Activated CD4-positive, CD25-positive, alpha-beta regulatory T cell (primary cell): ENCODE measurements at regions not wholly inside any gene's neighbourhood (a gene's known extent, or its start where the extent isn't known, plus 50 kb on each side); places are given as distances from the start of the nearest gene placed in this dataset.
A peak's percentile ranks its signal among the peaks of the same experiment; 100 is the strongest.
"Not testable (repeated sequence)": the region's sequence is repeated elsewhere in the genome, so short reads cannot be mapped to it uniquely, and the experiment has no call there.

Experiments used
- DNase-seq, 4 experiments: peaks; one replicate each; lab custom pipeline; 2025; lab: John Stamatoyannopoulos, UW

DNA sequence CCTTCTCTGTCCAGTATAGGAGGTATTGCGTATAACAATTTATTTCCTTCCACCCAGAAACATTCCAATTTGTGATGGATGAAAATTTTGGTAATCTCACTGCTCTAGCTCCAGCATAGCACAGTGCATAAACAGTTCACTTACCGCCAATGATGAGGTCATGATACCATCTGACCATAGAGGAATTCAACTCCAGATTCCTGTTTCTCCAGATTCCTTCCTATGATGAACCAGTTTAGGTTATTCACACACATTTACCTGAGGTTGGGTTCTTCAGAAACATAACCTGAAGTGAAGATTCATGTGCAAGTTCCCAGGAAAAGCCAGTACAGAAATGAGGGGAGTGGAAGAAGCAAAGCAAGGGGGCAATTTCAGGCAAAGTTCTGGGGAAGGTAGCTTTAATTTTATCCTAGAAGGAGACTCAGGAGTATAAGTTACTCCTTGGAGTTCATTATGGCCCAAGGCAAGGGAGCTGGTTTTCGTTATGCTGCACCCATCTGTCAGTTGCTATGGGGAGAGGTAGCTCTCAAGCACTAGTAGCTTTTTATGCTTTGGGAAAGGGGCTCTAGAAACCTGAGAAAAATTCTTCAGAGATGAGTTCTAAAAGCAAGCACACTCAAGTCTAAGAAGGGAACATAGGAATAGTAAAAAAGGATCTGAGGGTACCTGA lies 121.6 kb downstream of the CASP12 start:
- DNase-seq: no peak

DNA sequence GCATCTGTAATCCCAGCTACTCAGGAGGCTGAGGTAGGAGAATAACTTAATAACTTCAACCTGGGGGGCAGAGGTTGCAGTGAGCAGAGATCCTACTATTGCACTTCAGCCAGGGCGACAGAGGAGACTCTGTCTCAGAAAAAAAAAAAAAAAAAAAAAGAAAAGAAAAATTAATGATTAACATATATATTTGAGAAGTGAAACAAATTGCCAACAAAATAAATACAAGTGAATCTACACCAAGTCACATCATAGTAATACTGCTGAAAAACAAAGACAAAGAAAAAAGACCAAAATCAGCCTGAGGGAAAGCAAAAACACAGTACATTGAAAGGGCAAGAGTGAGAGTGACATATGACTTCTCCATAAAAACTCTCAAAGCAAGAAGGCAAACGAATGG lies 123.7 kb downstream of the CASP12 start:
- no peak for DNase-seq

DNA sequence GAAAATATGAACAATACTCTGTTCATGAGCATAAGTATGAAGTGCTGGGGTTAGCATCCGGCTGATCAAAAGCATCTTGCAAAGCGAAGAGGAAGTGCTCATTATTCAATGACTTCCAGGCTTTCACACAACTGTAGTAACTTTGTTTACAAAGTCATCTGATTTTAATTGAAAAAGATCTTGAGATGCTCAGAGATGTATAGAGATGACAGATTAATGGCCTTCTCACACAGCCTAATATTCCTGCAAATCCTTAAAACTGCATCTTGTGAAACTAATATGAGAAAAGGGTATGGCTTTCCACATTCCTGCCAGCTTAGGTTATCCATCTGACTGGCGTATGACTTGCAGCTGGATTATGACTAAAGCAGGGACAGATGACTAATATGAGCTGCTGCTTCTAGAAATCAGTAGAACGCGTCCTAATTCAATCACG lies 125.4 kb downstream of the CASP12 start:
- DNase-seq: no peak

DNA sequence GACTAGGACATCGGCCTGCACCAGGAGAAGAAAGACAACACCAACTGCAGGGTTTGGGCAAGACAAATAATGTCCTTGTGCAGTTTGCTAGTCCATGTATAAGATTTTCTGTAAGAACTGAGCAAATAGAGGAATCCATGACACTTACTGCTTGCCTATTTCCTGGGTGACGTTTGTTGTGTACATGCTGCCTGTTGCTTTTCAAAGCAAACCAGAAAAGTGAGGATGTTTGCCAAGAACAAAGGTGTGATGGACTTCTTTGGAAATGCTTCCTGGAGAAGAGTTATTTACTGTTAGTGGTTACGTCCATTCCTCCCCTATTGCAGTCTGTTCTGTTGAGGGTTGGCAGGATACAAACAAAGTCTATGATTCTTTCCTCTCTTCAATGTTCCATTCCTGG lies 126.5 kb downstream of the CASP12 start:
- no peak for DNase-seq

DNA sequence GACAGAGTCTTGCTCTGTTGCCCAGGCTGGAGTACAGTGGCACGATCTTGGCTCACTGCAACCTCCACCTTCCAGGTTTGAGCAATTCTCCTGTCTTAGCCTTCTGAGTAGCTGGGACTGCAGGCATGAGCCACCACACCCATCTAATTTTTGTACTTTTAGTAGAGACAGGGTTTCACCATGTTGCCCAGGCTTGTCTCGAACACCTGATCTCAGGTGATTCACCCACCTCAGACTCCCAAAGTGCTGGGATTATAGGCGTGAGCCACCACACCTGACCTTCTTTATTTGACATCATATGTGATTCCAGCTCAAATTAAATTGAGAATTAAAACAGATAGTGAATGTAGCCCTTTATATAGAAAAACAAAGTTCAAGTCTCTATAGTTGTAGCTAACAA lies 127.2 kb downstream of the CASP12 start:
- DNase-seq: not testable (repeated sequence)

DNA sequence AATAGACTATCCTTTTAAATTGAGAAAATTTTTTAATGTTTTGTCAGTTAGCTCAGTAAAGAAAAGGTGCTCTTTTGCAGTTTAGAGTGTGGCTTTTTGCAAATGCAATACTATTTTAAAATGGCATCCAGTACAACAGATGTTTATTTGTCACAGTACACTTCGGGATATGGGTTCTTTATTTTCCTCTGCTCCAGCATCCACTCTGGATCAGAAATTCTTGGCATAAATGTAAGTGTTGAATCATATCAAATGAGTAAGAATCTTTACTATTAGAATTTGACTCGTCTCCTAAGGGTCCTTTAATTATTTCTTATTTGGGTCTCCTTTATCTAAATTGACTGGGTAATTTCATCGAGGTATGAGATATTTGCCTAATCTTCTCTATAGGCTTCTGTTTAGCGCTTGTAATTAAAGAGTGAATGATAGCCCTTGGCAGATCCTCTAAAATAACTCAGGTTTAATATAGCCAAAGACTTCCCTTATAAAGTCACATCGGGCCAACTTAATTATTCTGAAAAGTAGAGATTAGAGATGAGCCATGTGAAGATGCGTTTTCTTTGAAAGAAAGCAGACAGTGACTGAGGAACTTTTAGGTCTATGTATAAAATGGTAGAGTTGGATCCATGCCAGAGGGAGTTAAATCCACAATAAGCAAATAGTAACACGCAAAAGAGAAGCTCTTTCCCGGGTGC lies 132.7 kb downstream of the CASP12 start:
- DNase-seq: no peak

DNA sequence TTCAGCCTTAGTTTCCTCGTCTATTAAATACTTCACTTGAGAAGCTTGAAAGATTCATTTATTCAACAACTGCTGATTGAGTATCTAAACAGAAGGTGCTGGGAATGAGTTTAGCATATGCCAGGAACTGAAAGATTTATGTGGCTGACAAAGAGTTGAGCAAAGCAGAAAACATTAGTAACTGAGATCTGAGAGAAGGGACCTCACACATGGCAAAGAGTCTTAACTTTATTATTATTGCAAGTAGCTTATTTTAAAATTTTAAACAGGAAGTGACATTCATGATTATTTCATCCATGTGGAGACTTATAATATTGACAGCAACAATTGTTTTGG lies 133.6 kb downstream of the CASP12 start:
- DNase-seq: no peak

DNA sequence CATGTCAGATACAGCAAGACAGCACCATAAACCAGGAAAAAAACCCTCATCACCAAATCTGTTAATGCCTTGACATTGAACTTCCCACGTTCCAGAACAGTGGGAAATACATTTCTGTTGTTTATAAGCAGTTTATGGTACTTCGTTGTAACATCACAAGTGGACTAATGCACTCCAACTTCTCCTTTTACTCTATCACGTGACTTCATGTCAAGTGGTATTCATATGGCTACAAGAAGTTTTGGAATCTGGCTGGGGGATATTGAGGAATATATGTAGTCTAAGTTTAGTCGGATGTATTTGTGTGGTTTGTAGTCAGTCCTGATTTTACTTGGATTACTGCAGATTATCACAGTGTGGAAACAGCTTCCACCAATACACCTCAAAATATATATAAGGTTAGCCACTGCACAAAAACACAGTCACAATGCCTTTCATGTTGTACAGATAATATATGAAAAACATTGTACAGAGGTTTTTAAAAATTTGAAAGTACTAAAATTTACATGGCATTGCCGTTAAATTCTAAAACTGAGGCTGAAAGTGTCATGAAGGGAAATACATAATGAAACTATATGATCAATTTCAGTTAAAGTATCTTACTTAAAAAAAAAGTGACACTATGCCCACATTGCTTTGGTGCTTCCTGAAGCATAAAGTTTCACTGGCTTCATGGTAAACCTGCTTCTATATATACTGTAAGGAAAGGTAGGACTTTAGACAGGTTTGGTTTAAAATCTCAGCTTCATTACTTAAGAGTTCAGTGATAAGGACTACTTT lies 134.1 kb downstream of the CASP12 start:
- DNase-seq: no peak

DNA sequence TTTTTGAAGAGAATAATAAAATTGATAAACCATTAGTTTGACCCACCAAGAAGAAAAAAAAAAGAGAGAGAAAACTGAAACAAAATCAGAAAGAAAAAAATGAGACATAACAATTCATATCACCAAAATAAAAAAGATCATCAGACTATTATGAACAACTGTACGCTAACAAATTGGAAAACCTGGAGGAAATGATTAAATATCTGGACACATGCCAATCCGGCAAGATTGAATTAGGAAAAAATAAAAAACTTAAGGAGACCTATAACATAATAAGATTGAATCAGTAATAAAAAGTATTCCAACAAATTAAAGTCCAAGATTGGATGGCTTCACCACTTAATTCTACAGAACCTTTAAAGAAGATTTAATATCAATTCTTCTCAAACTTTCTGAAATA lies 136.7 kb downstream of the CASP12 start:
- no peak for DNase-seq

DNA sequence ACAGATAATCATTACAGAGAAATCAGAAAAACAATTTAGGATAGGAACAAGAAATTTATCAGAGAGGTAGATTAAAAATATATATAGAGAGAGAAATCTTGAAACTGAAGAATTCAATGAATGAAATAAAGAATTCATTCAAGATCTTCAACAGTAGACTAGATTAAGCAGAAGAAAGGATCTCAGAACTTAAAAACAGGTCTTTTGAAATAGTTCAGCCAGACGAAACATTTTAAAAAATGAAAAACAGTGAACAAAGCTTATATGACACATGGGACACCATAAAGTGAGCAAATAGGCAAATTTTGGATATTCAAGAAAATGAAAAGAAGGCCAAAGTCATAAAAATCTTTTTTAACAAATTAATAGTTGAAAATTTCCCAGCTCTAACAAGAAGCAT lies 138.8 kb downstream of the CASP12 start:
- DNase-seq: no peak

DNA sequence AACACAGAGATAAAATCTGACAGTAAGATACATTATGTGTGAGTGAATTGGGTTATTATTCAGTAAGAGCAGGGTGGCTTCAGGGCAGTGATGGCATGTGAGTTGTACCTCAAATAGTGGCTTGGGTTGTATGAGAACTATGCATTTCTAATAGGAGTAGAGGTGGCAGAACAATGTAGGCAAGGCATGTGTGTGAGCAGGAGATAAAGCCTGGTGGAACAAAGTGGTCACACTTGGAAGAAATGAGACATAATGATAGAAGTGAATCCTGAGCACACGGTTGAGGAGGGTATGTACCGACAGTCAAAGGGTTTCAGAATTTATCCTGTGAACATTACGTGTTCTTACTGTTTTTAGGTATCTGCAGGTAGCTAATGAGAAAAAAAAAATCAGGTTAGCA lies 159.3 kb downstream of the CASP12 start:
- no peak for DNase-seq

DNA sequence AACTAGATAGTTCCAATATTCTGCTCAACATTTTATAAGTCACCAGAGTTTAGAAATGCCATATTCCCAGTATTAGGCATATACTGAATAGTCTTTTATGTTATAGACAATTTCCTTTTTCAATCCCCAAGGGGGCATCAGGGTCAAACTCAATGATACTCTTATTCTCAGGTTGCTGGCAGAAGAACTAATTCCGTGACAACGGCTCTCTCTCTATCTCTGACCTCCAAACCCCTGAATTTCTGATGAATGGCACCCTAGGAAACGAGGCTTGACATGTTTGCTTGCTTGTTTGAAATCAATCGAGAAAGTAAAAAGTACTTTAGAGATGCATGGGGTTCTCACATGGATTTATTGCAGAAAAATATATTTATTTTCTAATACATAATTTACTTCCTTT lies 160.1 kb downstream of the CASP12 start:
- no peak for DNase-seq

DNA sequence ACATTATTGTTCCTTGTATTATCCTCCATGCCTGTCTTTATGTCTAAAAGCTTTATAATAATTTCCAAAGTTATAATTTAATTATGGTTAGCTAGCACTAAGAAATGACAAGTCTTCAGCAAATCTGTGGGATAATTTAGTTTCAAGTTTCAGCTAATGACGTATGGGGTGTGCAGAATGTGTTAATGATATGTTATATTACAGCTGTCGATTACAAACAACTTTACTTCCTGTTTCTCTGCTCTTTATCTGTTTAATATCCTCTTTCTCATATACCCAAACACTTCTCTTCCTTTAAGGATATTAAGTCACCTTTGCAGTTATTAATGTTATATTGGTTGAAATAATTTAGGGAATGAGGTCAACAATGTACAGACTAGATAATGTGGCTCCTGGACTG lies 161.8 kb downstream of the CASP12 start:
- no peak for DNase-seq

DNA sequence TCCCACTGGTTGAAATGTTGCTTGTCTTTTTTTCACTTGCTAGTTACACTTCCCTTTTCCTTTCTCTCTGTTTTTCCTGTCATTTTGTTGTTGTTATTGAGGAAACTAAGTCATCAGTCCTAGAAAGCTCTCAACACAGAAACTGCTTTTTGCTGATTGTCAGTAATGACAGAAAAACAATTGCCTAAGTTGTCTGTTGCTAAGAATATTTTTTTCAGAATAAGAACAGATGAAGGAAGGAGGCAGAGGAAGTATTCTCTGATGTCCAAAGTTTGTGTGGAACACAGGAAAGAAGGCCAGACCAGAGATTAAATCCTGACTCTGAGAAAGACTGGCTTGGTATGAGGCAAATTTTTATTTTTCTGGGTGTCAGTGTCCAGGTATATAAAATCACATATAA lies 163.3 kb downstream of the CASP12 start:
- DNase-seq: no peak

DNA sequence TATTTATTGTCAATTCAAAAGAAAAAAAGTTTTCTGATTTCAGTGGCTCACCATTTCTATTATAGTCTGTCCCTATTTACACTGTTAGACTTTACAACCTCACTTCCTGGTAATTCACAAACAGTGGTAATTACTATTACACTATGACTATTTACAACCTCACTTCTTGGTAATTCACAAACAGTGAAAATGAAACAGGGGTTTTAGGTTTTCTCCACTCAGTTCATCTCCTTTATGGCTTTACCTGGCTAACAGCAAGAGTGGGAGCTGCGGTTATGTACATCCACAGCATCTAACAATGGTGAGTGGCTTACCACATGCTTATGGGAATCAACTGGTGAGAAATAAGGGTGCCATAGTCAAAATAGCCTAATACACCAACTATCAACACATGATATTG lies 166.4 kb downstream of the CASP12 start:
- DNase-seq: no peak

DNA sequence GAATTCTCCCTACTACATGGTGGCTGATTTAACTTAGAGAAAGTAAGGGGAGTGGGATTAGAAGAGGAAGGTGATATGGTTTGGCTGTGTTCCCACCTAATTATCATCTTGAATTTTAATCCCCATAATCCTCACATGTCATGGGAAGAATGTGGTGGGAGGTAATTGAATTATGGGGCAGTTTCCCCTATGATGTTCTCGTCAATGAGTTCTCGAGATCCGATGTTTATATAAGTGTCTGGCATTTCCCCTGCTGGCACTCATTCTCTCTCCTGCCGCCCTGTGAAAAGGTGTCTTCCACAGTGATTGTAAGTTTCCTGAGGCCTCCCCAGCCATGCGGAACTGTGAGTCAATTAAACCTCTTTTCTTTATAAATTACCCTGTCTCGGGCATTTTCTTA lies 169.3 kb downstream of the CASP12 start:
- DNase-seq: no peak

DNA sequence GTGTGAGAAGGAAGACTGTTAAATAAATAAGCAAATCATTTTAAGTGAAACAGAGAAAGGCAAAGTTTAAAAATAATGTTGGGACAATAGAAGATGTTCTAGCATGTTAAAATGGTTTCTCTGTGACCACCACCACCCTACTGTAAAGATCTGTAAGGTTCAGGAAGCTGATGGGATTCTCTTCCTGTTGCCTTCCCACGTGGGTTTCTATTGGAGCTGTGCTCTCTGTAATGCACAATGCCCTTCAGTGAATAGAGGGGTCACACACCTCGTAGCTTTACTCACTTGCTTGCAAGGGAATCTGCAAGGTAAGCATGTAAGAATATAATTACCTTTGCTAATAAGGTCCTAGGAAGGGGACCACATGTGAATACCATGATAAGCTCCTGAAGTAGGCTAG lies 170.5 kb downstream of the CASP12 start:
- DNase-seq: no peak

DNA sequence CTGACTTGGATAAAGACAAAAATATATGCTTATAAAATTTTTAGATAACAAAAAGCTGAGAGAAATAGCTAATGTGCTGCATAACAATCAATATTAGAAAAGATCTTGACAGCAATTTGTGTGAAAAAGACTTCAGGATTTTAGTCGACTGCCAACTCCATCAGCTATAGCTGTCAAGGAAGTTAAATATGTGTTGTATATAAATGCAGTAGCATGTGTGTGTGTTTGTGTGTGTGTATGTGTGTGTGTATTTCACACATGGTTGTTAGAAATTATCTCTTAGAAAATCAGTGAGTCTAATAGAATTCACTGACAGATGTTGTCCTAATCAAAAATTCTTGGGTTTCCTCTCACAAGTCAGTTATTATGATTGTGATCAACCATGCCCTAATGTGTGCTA lies 171.2 kb downstream of the CASP12 start:
- DNase-seq: no peak

DNA sequence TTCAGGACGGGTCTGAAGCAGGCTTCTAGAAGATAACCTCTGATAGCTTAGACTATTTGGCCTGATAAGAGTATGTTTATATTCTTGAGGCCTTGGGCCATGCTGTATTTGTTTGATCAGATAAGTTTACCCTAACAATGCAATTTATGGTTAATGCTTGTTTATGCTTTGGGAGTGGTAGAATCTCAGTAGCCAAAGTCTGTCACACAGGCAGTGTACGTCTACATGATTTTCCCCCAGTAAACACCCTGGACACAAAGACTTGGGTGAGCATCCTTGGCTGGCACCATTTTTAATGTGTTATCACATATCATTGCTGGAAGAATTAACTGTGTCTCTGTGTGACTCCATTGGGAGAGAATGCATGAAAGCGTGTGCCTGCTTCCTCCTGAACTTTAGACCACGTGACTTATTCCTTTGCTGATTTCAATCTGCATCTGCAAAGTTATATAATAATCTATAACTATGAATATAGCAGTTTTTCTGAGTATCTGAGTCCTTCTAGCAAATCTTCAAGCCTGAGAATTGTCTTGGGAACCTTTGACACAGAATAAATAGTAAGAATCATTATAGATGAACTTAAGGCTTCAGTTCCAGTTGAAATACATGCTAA lies 172.4 kb downstream of the CASP12 start:
- DNase-seq: no peak

DNA sequence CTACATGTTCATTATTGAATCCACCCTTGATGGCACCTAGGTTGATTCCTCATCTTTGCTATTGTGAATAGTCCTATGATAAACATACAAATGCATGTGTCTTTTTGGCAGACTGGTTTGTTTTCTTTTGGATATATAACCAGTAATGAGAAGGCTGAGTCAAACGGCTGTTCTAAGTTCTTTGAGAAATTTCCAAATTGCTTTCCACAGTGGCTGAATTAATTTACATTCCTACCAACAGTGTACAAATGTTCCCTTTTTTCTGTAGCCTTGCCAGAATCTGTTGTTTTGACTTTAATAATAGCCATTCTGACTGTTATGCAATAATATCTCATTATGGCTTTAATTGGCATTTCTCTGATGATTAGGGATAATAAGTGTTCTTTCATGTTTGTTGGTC lies 184.9 kb downstream of the CASP12 start:
- DNase-seq: no peak

DNA sequence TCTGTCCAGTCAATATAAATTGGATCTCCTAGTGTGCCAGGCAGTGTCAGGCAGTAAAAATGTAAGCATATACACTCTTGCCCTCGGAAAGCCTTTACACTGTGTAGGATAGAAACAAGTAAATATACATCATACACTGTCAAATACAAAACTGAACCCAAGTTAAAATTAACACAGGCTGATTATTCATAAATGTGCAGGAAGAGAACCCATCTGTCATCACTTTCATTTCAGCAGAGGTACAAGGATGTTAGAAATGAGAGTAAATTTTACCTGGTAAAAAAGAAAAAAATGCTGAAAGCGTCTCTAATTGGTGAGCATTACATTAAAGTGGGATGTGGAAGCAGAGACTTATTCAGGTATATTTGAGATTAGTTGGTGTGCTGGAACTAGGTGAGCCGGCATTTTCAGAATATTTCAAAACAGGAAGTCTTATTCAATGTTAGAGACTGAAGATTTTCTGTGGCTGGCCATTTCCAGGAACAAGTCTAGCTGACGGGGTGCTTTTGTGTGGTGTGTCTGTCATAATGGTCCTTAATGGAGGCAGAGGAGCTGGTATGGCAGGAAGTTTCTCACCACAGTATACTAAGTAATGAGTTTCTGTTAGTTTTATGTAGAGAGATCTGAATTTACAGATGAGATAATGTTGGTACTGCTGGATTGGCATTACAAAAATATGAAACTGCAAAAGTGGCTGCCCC lies 192.6 kb downstream of the CASP12 start:
- DNase-seq: peak; percentile 5 to 64 (median 38)

DNA sequence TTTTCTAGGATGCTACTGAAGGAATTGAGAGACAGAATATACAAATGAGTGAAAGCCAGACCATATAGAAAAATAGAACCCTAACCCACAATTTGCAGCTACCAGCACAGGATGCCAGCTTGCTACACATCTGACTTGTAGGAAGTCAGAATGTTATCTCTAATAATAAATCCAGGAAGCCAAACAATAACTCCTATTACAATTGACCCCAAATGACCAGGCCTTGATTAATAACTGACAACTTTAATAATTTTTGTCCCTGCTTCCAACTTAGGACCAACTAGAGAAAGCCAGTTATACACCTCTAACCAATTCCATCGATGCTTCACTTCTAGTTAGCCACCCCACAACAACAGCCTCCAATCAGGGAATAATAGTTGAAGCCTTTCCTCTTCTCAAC lies 193.4 kb downstream of the CASP12 start:
- DNase-seq: no peak
